Lung (tissue), 11 donors: ENCODE measurements at regions not wholly inside any gene's neighbourhood (a gene's known extent, or its start where the extent isn't known, plus 50 kb on each side); places are given as distances from the start of the nearest gene placed in this dataset.

Experiments used
- ATAC-seq: fragments of 200-7000 bp; cut with Tn5 transposase; one replicate; pipeline ENCODE4 v1.9.1; 2020; ENCODE audit warnings: moderate number of reproducible peaks; ENCODE audit not compliant: insufficient read depth, low FRiP score
- DNase-seq, 3 donors: peaks; one replicate each; pipeline ENCODE4 v3.0.0-alpha.2; 2013 to 2017
- H3K27ac ChIP-seq, 2 donors: one replicate each; pipeline ENCODE4 v1.5.1; 2013; ENCODE audit warnings: mild to moderate bottlenecking in 2 of 2, moderate library complexity in 2 of 2, control low read depth in 1 of 2, inconsistent platforms in 1 of 2, low read depth in 1 of 2, low read length in 1 of 2
- H3K27me3 ChIP-seq, 3 donors: one replicate each; pipeline ENCODE4 v1.5.1; 2013; ENCODE audit warnings: low read length in 2 of 3; ENCODE audit not compliant: control insufficient read depth in 3 of 3, insufficient read depth in 3 of 3
- H3K36me3 ChIP-seq, 4 donors: one replicate each; pipeline ENCODE4 v1.5.1; 2013; ENCODE audit warnings: low read length in 4 of 4, mild to moderate bottlenecking in 1 of 4, moderate library complexity in 1 of 4; ENCODE audit not compliant: control insufficient read depth in 4 of 4, insufficient read depth in 4 of 4
- H3K4me1 ChIP-seq, 5 donors: one replicate each; pipeline ENCODE4 v1.5.1; 2013; ENCODE audit warnings: low read length in 5 of 5, mild to moderate bottlenecking in 2 of 5, moderate library complexity in 1 of 5; ENCODE audit not compliant: control insufficient read depth in 5 of 5, insufficient read depth in 5 of 5
- H3K4me3 ChIP-seq: one replicate; pipeline ENCODE4 v1.5.1; 2013; ENCODE audit warnings: mild to moderate bottlenecking, control low read depth, moderate library complexity
- H3K9ac ChIP-seq, 2 donors: one replicate each; pipeline ENCODE4 v1.5.1; 2013; ENCODE audit warnings: low read length in 2 of 2, control low read depth in 1 of 2; ENCODE audit not compliant: insufficient read depth in 1 of 2
- H3K9me3 ChIP-seq, 4 donors: one replicate each; pipeline ENCODE4 v1.5.1; 2013; ENCODE audit warnings: low read length in 3 of 4, mild to moderate bottlenecking in 1 of 4, moderate library complexity in 1 of 4; ENCODE audit not compliant: control insufficient read depth in 4 of 4, insufficient read depth in 3 of 4
- WGBS, 2 donors: extraction: QIAGEN DNeasy Blood & Tissue Kit; methylation state at CpG; one replicate each; pipeline ENCODE4 v1.1.7; 2013; 5-methylcytosine and 5-hydroxymethylcytosine counted together
- TF ChIP-seq, protein P1 (sequence below): IDR thresholded peaks from 2 replicates; pipeline ENCODE4 v1.5.1; 2012; ENCODE audit warnings: mild to moderate bottlenecking; ENCODE audit errors: control extremely low read depth, extremely low read depth
- donor health status: control.
- donor health status: control.
- donor health status: Bipolar disorder and iron deficiency.
- donor health status: healthy.
- donor health status: DM: yes; HTN: yes; CAD: no.

DNA sequence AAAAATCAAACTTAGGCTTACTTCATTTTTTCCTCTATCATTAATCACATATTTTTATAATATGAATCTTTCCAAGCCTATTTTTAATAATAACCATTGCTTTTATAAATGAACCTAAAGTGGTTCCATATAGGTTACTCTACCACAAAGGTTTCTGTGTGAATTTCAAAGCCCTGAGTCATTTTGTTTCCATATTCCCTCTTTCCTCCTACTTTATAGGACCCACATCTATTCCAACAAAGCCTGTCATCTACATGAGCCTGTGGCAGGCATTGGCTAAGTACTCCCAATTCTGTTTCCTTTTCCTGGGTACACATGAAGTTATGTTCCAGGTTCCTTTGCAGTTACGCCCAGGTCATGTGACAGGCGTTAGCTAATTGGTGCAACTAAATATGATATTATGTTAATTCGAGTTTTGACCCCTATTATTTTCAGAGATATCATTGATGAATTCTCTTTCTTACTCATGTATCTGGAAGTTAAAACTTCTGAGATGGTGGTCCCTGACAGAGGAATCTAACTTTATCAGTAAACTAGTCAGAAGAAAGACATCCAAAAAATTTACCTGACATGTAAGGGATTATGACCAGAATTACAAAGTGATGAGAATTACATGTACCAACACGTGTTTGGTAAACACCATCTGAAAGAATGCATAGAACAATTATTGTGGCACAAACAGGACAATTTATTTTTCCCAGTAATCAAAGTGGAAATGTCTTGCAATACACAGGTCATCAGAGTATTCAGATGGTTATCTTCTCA lies 1264.0 kb upstream of the CNTN5 start:
- Histone ChIP-seq H3K27me3 (no peaks in the 10 kb centered on the region), H3K27ac (no peak overlapping the region), H3K9me3 (peaks cover 0 to 6% (median 2%) of the 10 kb centered on the region in 4 donors), H3K4me1 (no peaks in the 10 kb centered on the region), H3K4me3 (no peak overlapping the region), H3K36me3 (no peaks in the 10 kb centered on the region), H3K9ac (no peak overlapping the region)
- DNase-seq (no peak), ATAC-seq (no peak)
- TF ChIP-seq, protein P1, sequence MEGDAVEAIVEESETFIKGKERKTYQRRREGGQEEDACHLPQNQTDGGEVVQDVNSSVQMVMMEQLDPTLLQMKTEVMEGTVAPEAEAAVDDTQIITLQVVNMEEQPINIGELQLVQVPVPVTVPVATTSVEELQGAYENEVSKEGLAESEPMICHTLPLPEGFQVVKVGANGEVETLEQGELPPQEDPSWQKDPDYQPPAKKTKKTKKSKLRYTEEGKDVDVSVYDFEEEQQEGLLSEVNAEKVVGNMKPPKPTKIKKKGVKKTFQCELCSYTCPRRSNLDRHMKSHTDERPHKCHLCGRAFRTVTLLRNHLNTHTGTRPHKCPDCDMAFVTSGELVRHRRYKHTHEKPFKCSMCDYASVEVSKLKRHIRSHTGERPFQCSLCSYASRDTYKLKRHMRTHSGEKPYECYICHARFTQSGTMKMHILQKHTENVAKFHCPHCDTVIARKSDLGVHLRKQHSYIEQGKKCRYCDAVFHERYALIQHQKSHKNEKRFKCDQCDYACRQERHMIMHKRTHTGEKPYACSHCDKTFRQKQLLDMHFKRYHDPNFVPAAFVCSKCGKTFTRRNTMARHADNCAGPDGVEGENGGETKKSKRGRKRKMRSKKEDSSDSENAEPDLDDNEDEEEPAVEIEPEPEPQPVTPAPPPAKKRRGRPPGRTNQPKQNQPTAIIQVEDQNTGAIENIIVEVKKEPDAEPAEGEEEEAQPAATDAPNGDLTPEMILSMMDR: no peak
- WGBS, 2 donors: 84 to 90% methylated on average over 4 of the region's 4 CpGs

DNA sequence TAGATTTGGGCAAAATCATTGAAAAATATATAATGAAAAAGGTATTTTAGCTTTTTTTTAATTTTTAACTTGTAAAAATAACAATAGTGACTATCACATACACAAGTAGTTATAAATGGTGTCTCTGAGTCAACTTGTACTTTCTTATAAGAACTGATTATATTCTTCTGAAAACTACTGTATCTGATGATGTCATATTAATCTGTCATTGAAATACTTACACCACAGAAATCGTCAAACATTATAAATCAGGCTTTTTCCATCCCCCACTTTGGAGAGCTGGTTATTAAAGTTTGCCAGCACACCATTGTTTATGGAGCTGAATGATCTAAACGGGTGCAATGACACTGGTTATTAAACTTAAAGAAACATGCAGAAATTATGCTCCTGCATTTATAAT lies 1259.6 kb upstream of the CNTN5 start:
- TF ChIP-seq, protein P1: no peak
- H3K4me1 ChIP-seq: no peaks in the 10 kb centered on the region
- no peak overlapping the region for H3K9ac ChIP-seq
- no peaks in the 10 kb centered on the region for H3K36me3 ChIP-seq
- H3K27ac ChIP-seq: no peak overlapping the region
- DNase-seq (no peak), ATAC-seq (no peak)
- no peaks in the 10 kb centered on the region for H3K27me3 ChIP-seq
- no peaks in the 10 kb centered on the region for H3K9me3 ChIP-seq
- H3K4me3 ChIP-seq: no peak overlapping the region
- WGBS, 2 donors: 67 to 69% methylated on average over 2 of the region's 2 CpGs

DNA sequence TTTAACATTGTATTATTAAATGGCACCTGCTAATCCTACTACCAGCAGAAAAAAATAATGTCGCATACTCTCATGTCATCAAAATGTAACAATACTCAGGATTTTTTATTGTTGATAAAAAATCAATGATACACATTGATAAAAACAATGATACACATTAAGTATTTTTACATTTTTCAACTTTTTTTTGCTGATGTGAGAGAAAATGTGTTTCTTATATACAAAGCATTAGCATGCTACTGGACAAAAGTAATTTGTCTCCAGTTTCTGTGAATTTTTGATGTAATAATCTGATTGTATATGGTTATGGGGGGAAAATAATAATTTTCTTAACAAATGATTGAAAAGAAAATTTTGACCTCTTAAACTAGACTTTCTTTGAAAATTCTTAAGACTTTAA lies 1256.6 kb upstream of the CNTN5 start:
- no peaks in the 10 kb centered on the region for H3K4me1 ChIP-seq
- no peaks in the 10 kb centered on the region for H3K27me3 ChIP-seq
- no peak for DNase-seq
- no peak for ATAC-seq
- H3K27ac ChIP-seq: no peak overlapping the region
- no peaks in the 10 kb centered on the region for H3K9me3 ChIP-seq
- H3K36me3 ChIP-seq: no peaks in the 10 kb centered on the region
- TF ChIP-seq, protein P1: no peak
- H3K4me3 ChIP-seq: no peak overlapping the region
- 92 to 97% methylated on average over 1 of the region's 1 CpG for WGBS, 2 donors
- no peak overlapping the region for H3K9ac ChIP-seq

DNA sequence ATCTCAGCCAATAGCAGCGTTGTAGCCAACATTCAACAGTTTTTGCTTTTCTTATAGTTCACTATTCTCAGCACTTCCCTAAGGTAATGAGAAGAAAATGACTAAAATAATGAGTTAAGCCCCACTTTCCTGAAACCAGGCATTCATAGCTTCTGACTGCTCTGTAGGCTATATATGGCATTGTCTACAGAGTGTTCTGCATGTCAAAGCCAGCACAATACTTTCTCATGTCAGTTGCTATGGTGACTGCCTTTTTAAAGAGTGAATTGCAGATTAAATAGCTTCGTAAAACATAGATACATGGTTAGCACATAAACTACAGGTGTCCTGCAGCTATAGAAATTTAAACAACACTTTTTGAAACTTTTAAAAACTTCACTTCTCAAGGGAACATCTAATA lies 1256.1 kb upstream of the CNTN5 start:
- H3K36me3 ChIP-seq: no peaks in the 10 kb centered on the region
- H3K4me1 ChIP-seq: no peaks in the 10 kb centered on the region
- H3K9ac ChIP-seq: no peak overlapping the region
- no peak overlapping the region for H3K27ac ChIP-seq
- WGBS, 2 donors: 68 to 72% methylated on average over 2 of the region's 2 CpGs
- no peak for ATAC-seq
- TF ChIP-seq, protein P1: no peak
- no peaks in the 10 kb centered on the region for H3K9me3 ChIP-seq
- H3K4me3 ChIP-seq: no peak overlapping the region
- no peaks in the 10 kb centered on the region for H3K27me3 ChIP-seq
- DNase-seq: no peak
